Mesothelial cell of epicardium (in vitro differentiated cells): ENCODE measurements at regions not wholly inside any gene's neighbourhood (a gene's known extent, or its start where the extent isn't known, plus 50 kb on each side); places are given as distances from the start of the nearest gene placed in this dataset.
"Not testable (repeated sequence)": the region's sequence is repeated elsewhere in the genome, so short reads cannot be mapped to it uniquely, and the experiment has no call there.

Experiments used
- DNase-seq, 2 experiments: peaks; one replicate each; pipeline ENCODE4 v3.0.0; 2021; ENCODE audit warnings: low spot score in 2 of 2; ENCODE audit not compliant: unreplicated experiment in 2 of 2
- H3K27ac Mint-ChIP-seq: 2 replicates; pipeline ENCODE4 v1.8.0; 2021; ENCODE audit warnings: mixed read lengths
- H3K27me3 Mint-ChIP-seq: 2 replicates; pipeline ENCODE4 v1.8.0; 2021; ENCODE audit warnings: low read depth, mixed read lengths
- H3K36me3 Mint-ChIP-seq: 2 replicates; pipeline ENCODE4 v1.8.0; 2021; ENCODE audit warnings: mixed read lengths
- H3K4me1 Mint-ChIP-seq: 2 replicates; pipeline ENCODE4 v1.8.0; 2021; ENCODE audit warnings: mixed read lengths
- H3K4me3 Mint-ChIP-seq: 2 replicates; pipeline ENCODE4 v1.8.0; 2021; ENCODE audit warnings: mild to moderate bottlenecking, moderate library complexity, mixed read lengths
- H3K9me3 Mint-ChIP-seq: 2 replicates; pipeline ENCODE4 v1.8.0; 2021; ENCODE audit warnings: mixed read lengths
- CTCF ChIP-seq: fragments of 200-600 bp; sonication (generic); IDR thresholded peaks from one replicate; pipeline ENCODE4 v1.5.0; 2021; ENCODE audit warnings: antibody characterized with exemption; ENCODE audit not compliant: unreplicated experiment

GRCh38 chr5:111960476-111961215 is 203.7 kb upstream of the NREP start:
- Mint-ChIP-seq H3K4me3 (no peak overlapping the region), H3K9me3 (peaks cover 8% of the 10 kb centered on the region), H3K36me3 (no peaks in the 10 kb centered on the region), H3K4me1 (peaks cover 17% of the 10 kb centered on the region), H3K27ac (no peak overlapping the region), H3K27me3 (no peaks in the 10 kb centered on the region)
- DNase-seq, result no peak
- no peak for TF ChIP-seq CTCF

GRCh38 chr5:111958851-111959250 is 201.9 kb upstream of the NREP start:
- no peak for TF ChIP-seq CTCF
- no peak overlapping the region for H3K27ac Mint-ChIP-seq
- peaks cover 30% of the 10 kb centered on the region for H3K4me1 Mint-ChIP-seq
- H3K4me3 Mint-ChIP-seq, result no peak overlapping the region
- peaks cover 8% of the 10 kb centered on the region for H3K9me3 Mint-ChIP-seq
- H3K36me3 Mint-ChIP-seq, result no peaks in the 10 kb centered on the region
- DNase-seq, result no peak
- no peaks in the 10 kb centered on the region for H3K27me3 Mint-ChIP-seq

- not testable (repeated sequence) for DNase-seq, H3K36me3 Mint-ChIP-seq, H3K4me3 Mint-ChIP-seq, H3K27ac Mint-ChIP-seq, H3K27me3 Mint-ChIP-seq, H3K9me3 Mint-ChIP-seq
- H3K4me1 Mint-ChIP-seq, result peaks cover 31% of the 10 kb centered on the region
Measured at GRCh38 chr5:111956765-111957164, 199.8 kb upstream of the NREP start.

- peaks cover 23% of the 10 kb centered on the region for H3K4me1 Mint-ChIP-seq
- peaks cover 6% of the 10 kb centered on the region for H3K9me3 Mint-ChIP-seq
- peak overlapping the region; percentile 44 for H3K27ac Mint-ChIP-seq
- H3K36me3 Mint-ChIP-seq, result no peaks in the 10 kb centered on the region
- no peak for DNase-seq
- no peak for TF ChIP-seq CTCF
- no peak overlapping the region for H3K4me3 Mint-ChIP-seq
- H3K27me3 Mint-ChIP-seq, result no peaks in the 10 kb centered on the region
Measured at GRCh38 chr5:111954516-111955395, 197.8 kb upstream of the NREP start.

GRCh38 chr5:111953351-111954127 is 196.5 kb upstream of the NREP start:
- no peak for DNase-seq
- H3K27ac Mint-ChIP-seq, result no peak overlapping the region

More at GRCh38 chr5:111953351-111954127, 196.5 kb upstream of the NREP start:
- TF ChIP-seq CTCF, result no peak
- Mint-ChIP-seq H3K27me3 (no peaks in the 10 kb centered on the region), H3K4me3 (no peak overlapping the region), H3K4me1 (peaks cover 17% of the 10 kb centered on the region), H3K9me3 (peaks cover 6% of the 10 kb centered on the region), H3K36me3 (no peaks in the 10 kb centered on the region)
